Stimulated activated CD4-positive, alpha-beta T cell treated with anti-CD3 and anti-CD28 coated beads, Interleukin-4, amount 100 ng/mL, for 4 hours (primary cell): ENCODE measurements at regions not wholly inside any gene's neighbourhood (a gene's known extent, or its start where the extent isn't known, plus 50 kb on each side); places are given as distances from the start of the nearest gene placed in this dataset.
"Not testable (repeated sequence)": the region's sequence is repeated elsewhere in the genome, so short reads cannot be mapped to it uniquely, and the experiment has no call there.

Source experiments
- DNase-seq, 2 experiments: peaks; one replicate each; pipeline ENCODE4 v3.0.0-alpha.2; 2020

GRCh38 chr2:180694445-180695421, 285.7 kb upstream of the UBE2E3 start:
- no peak for DNase-seq

DNA sequence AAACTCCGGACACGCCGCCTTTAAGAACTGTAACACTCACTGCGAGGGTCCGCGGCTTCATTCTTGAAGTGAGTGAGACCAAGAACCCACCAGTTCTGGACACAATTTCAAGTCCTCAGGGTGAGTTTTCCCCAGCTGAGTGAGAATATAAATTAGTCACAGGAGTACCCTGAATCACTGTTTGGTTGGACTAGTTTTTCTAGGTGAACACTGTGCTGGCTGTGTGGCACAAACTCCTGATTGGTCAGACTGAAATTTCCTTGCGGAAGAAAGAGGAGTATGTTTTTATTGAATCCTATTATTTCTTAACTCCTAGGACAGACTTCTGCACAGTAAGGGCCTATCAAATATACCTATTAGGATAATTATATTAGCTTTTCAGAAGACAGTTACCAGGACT, 288.1 kb upstream of the UBE2E3 start:
- DNase-seq: no peak

GRCh38 chr2:180691855-180692223, 288.6 kb upstream of the UBE2E3 start:
- DNase-seq: not testable (repeated sequence)

DNA sequence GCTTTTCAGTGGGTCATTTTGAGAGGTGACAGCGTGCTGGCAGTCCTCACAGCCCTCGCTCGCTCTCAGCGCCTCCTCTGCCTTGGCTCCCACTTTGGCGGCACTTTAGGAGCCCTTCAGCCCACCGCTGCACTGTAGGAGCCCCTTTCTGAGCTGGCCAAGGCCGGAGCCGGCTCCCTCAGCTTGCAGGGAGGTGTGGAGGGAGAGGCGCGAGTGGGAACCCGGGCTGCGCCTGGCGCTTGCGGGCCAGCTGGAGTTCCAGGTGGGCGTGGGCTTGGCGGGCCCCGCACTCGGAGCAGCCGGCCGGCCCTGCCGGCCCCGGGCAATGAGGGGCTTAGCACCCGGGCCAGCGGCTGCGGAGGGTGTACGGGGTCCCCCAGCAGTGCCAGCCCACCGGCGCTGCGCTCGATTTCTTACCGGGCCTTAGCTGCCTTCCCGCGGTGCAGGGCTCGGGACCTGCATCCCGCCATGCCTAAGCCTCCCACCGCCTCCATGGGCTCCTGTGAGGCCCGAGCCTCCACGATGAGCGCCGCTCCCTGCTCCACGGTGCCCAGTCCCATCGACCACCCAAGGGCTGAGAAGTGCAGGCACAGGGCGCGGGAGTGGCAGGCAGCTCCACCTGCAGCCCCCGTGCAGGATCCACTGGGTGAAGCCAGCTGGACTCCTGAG, 289.1 kb upstream of the UBE2E3 start:
- not testable (repeated sequence) for DNase-seq

DNA sequence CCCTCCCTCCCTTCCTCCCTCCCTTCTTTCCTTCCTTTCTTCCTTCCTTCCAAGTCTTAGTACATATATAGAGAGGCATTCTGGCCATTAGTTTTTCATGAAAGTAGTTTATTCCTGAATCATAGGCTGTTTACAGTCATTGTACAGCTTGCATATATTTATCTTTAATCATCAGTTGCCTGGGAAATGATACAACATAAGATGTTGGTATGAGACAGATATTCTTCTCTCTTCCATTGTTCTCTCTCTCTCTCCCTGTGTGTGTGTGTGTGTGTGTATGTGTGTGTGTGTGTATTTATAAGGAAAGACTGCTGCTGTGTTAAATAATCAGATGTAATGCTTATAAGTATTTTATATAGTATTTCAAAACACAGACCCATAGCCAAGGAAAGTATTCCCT, 289.8 kb upstream of the UBE2E3 start:
- DNase-seq: no peak

- DNase-seq: no peak
Measured at GRCh38 chr2:180682871-180683270, 297.5 kb upstream of the UBE2E3 start.

DNA sequence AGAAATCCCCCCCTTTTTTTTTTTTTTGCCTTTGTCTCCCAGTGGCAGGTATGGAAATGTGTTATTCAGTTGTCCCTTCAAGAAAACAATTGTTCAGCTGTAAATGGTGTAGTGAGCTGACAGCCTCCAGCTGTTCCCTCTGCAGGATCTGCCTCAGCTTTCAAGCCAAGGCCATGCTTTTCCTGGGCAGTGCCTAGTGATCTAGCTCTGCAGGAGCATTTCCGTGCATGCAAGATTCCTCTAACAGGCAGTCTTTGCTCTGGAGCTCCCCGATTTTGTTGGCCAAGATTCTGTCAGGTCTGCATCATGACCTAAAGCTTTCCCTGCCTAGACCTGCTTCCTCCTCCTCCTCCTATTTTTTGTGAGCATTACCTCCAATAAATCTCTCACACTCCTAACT, 300.7 kb upstream of the UBE2E3 start:
- no peak for DNase-seq

DNA sequence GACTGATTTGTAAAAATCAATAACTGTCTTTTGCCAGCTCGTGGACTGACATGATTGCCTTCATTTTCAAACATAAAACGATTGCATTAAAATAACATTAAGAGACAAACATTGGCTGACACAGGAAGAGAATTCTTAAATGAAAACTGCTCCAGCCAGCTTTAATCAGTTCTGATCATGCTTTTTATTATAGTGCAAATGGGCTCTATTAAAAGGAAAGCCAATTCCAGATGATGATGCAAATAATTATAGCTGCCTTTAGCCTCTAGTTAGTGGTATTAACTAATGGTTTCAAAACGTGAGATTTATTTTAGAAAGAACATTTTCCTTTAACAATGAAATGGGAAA, 301.8 kb upstream of the UBE2E3 start:
- DNase-seq: no peak

GRCh38 chr2:180677930-180678624, 302.3 kb upstream of the UBE2E3 start:
- no peak for DNase-seq

- DNase-seq: no peak
Measured at GRCh38 chr2:180677200-180677599, 303.2 kb upstream of the UBE2E3 start.

- DNase-seq: no peak
Measured at GRCh38 chr2:180676520-180677025, 303.8 kb upstream of the UBE2E3 start.

DNA sequence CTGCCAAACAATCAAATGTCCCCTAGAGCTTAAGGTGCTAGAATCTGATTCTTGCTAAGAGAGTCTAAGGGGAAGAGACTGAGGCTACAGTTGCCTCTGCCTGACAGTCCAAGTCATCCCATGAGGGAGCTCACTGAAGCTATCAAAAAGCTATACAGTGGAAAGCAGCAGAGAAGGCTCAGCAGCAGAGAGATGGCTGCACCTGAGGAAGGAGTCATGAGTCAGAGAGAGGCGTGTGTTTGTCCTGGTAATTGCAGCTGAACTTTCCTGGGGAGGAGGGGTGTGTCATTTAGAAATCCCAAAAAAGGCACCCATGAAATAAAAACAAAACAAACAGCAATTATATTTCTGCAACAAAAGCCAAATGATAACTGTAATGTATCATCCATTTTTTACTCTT, 305.2 kb upstream of the UBE2E3 start:
- DNase-seq: no peak

- DNase-seq: no peak
Measured at GRCh38 chr2:180672377-180672776, 308.0 kb upstream of the UBE2E3 start.

DNA sequence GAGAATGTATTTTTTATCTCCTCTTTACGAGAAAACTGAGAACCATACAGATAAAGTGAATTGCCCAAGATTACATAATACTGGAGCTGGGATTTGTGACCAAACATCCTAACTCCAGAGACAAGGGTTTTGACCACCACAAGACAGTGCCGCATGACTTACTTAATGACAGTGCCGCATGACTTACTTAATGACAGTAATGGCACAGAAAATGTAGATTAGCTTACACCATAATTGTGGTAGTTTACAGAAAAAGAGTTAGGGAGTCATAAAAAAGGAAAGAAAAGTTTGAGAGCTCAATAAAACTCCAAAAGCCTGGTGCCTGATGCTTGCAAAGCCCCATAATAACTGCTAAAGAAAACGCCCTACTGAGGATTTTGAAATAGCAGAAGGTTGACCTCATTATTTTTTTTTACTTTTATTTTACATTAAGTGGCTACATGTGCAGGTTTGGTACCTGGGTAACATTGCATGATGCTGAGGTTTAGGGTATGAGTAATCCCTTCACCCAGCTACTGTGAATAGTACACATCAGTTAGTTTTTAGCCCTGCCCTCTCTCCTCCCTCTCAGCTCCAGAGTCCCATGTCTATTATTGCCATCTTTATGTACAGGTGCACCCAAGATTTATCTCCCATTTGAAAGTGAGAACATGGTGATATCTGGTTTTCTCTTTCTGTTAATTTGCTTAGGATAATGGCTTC, 310.0 kb upstream of the UBE2E3 start:
- DNase-seq: no peak

GRCh38 chr2:180669016-180669415, 311.4 kb upstream of the UBE2E3 start:
- DNase-seq: no peak

GRCh38 chr2:180664507-180664906, 315.9 kb upstream of the UBE2E3 start:
- no peak for DNase-seq

DNA sequence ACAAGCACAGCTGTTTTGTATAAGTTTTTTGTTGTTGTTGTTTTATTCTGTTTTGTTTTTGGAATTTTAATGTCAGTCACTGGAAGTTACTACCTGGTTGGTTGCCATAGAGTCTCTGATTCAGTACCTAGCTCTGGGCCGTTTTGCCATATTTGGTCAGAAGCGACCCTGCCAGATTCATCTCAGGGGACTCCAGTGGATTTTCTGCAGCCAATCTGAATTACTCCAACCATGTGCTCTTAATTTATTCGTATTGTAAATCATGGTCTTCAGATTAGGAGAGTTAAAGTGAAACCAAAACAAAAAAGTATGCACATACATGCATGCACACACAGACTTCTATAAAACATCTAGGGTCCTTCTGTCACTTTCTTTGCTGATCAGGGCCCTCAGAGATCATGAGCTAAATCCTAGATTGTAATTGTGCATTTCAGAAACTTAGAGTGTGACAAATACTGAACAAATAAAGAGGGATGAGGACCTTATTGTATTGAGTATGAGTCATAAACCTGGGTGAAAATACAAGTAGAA, 317.4 kb upstream of the UBE2E3 start:
- DNase-seq: no peak

- no peak for DNase-seq
Measured at GRCh38 chr2:180662521-180662920, 317.9 kb upstream of the UBE2E3 start.

DNA sequence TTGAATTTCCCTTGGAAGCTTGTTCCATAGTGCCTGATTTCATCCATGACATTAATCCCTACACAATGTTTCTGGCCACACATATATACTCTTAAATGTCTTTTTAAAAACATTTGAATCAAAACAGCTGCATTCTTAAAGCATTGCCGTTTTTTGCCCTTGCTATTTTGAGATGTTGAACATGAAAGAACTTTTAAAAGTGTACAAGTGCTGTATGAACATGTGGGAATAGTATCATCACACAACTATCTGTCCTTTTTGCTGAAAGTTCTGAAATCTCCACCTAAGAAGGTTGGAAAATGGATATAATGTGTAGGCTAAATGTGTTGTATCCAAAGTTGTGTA, 318.7 kb upstream of the UBE2E3 start:
- no peak for DNase-seq

GRCh38 chr2:180660881-180661685, 319.3 kb upstream of the UBE2E3 start:
- DNase-seq: no peak

DNA sequence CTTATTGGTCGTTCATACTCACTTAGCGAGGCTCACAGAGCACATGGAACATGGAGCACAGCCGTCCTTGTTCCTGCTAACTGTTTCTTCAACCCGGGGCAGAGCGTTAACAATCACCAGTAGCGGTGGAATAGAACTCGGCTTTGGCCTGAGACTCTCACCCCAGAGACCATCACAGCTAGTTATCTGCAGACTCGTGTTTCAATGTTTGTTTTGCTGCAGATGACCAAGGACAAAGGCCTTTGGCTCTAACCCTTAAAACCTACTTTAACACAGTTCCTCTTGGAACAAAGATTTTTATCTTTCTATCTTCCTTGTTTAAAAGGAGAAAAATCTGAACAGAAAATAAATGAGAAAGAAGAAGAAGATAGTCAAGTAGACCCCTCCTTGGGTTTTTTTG, 320.2 kb upstream of the UBE2E3 start:
- no peak for DNase-seq

DNA sequence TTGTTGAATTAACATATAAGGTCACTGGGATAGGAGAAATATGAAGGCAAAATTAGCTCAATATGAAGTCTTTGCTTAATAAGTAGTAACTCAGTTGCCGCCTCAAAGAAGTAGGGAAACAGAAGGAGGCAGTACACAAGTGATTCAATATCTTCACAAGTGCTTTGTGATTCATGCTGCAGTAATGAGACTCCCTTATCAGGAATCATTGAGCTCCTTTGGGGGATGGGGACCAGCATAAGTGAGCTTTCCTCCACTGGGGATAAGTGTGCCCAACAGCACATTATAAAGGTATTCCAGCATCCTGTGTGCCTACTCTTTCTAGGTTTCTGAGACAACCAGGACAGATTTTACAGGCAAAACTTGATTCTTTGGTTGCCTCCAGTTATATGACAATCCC, 323.4 kb upstream of the UBE2E3 start:
- no peak for DNase-seq
